ENCODE measurements at regions not wholly inside any gene's neighbourhood (a gene's known extent, or its start where the extent isn't known, plus 50 kb on each side); places are given as distances from the start of the nearest gene placed in this dataset.

GRCh38 chr3:82287562-82287961 lies 526.1 kb upstream of the GBE1 start:
- no peak for DNase-seq (ENCODE audit: low read depth in 2 of 2)

- DNase-seq (ENCODE audit: low read depth in 2 of 2) = no peak
Observed at GRCh38 chr3:82281205-82281604, 519.8 kb upstream of the GBE1 start.

GRCh38 chr3:82276992-82277391 lies 515.5 kb upstream of the GBE1 start:
- no peak for DNase-seq (ENCODE audit: low read depth in 2 of 2)

GRCh38 chr3:82274897-82275296 lies 513.5 kb upstream of the GBE1 start:
- DNase-seq (ENCODE audit: low read depth in 2 of 2) = no peak

GRCh38 chr3:82265747-82266146 lies 504.3 kb upstream of the GBE1 start:
- no peak for DNase-seq (ENCODE audit: low read depth in 2 of 2)

- DNase-seq (ENCODE audit: low read depth in 2 of 2) = no peak
Observed at GRCh38 chr3:82262193-82262592, 500.7 kb upstream of the GBE1 start.

- DNase-seq (ENCODE audit: low read depth in 2 of 2) = no peak
Observed at GRCh38 chr3:82261637-82262036, 500.2 kb upstream of the GBE1 start.

- no peak for DNase-seq (ENCODE audit: low read depth in 2 of 2)
Observed at GRCh38 chr3:82261013-82261412, 499.6 kb upstream of the GBE1 start.

GRCh38 chr3:82259994-82260393 lies 498.5 kb upstream of the GBE1 start:
- DNase-seq (ENCODE audit: low read depth in 2 of 2) = no peak

GRCh38 chr3:82240322-82240721 lies 478.9 kb upstream of the GBE1 start:
- DNase-seq (ENCODE audit: low read depth in 2 of 2) = no peak

GRCh38 chr3:82236257-82236656 lies 474.8 kb upstream of the GBE1 start:
- no peak for DNase-seq (ENCODE audit: low read depth in 2 of 2)

- DNase-seq (ENCODE audit: low read depth in 2 of 2) = no peak
Observed at GRCh38 chr3:82229397-82229796, 468.0 kb upstream of the GBE1 start.

GRCh38 chr3:82224661-82225060 lies 463.2 kb upstream of the GBE1 start:
- DNase-seq (ENCODE audit: low read depth in 2 of 2) = no peak

- DNase-seq (ENCODE audit: low read depth in 2 of 2) = no peak
Observed at GRCh38 chr3:82222401-82222800, 461.0 kb upstream of the GBE1 start.

- DNase-seq (ENCODE audit: low read depth in 2 of 2) = no peak
Observed at GRCh38 chr3:82217571-82217970, 456.1 kb upstream of the GBE1 start.

- no peak for DNase-seq (ENCODE audit: low read depth in 2 of 2)
Observed at GRCh38 chr3:82208002-82208710, 446.7 kb upstream of the GBE1 start.

- DNase-seq (ENCODE audit: low read depth in 2 of 2) = no peak
Observed at GRCh38 chr3:82202269-82202668, 440.8 kb upstream of the GBE1 start.

GRCh38 chr3:82201316-82201715 lies 439.9 kb upstream of the GBE1 start:
- no peak for DNase-seq (ENCODE audit: low read depth in 2 of 2)

- no peak for DNase-seq (ENCODE audit: low read depth in 2 of 2)
Observed at GRCh38 chr3:82198009-82198408, 436.6 kb upstream of the GBE1 start.

- no peak for DNase-seq (ENCODE audit: low read depth in 2 of 2)
Observed at GRCh38 chr3:82196645-82197044, 435.2 kb upstream of the GBE1 start.

GRCh38 chr3:82194870-82195269 lies 433.4 kb upstream of the GBE1 start:
- DNase-seq (ENCODE audit: low read depth in 2 of 2) = no peak

GRCh38 chr3:82186017-82186416 lies 424.6 kb upstream of the GBE1 start:
- DNase-seq (ENCODE audit: low read depth in 2 of 2) = no peak

- DNase-seq (ENCODE audit: low read depth in 2 of 2) = no peak
Observed at GRCh38 chr3:82179291-82179690, 417.8 kb upstream of the GBE1 start.

GRCh38 chr3:82178291-82178690 lies 416.8 kb upstream of the GBE1 start:
- no peak for DNase-seq (ENCODE audit: low read depth in 2 of 2)

Data from stimulated activated CD8-positive, alpha-beta memory T cell treated with anti-CD3 and anti-CD28 coated beads, Interleukin-2, amount 100 ng/mL, for 48 hours (primary cell).